Activated CD4-positive, alpha-beta memory T cell treated with anti-CD3 and anti-CD28 coated beads, Interleukin-2, amount 10 ng/mL, durations not matched to agents 7 days and 5 days (primary cell): ENCODE measurements at regions not wholly inside any gene's neighbourhood (a gene's known extent, or its start where the extent isn't known, plus 50 kb on each side); places are given as distances from the start of the nearest gene placed in this dataset.
"Not testable (repeated sequence)": the region's sequence is repeated elsewhere in the genome, so short reads cannot be mapped to it uniquely, and the experiment has no call there.

Experiments
- CTCF ChIA-PET: fragments of 350-600 bp; sonication (Branson Sonifier 250); formaldehyde crosslinking; loops from one replicate; lab custom pipeline; 2021; ENCODE audit warnings: antibody characterized with exemption, inconsistent platforms; lab: Charles Lee
- POLR2A ChIA-PET: fragments of 350-600 bp; sonication (Branson Sonifier 250); formaldehyde crosslinking; loops from one replicate; lab custom pipeline; 2021; ENCODE audit warnings: antibody characterized with exemption; lab: Charles Lee
- DNase-seq: peaks from one replicate; pipeline ENCODE4 v3.0.0-alpha.2; 2020
- H3K27ac Mint-ChIP-seq: one replicate; pipeline ENCODE4 v1.8.0; 2021; ENCODE audit warnings: mild to moderate bottlenecking, mixed read lengths
- H3K27me3 Mint-ChIP-seq: one replicate; pipeline ENCODE4 v1.8.0; 2021; ENCODE audit warnings: mixed read lengths
- H3K36me3 Mint-ChIP-seq: one replicate; pipeline ENCODE4 v1.8.0; 2021; ENCODE audit warnings: low read depth, mixed read lengths
- H3K4me1 Mint-ChIP-seq: one replicate; pipeline ENCODE4 v1.8.0; 2021; ENCODE audit warnings: mixed read lengths
- H3K4me3 Mint-ChIP-seq: one replicate; pipeline ENCODE4 v1.8.0; 2021; ENCODE audit warnings: mild to moderate bottlenecking, mixed read lengths
- H3K9me3 Mint-ChIP-seq: one replicate; pipeline ENCODE4 v1.8.0; 2021; ENCODE audit warnings: mixed read lengths

DNA sequence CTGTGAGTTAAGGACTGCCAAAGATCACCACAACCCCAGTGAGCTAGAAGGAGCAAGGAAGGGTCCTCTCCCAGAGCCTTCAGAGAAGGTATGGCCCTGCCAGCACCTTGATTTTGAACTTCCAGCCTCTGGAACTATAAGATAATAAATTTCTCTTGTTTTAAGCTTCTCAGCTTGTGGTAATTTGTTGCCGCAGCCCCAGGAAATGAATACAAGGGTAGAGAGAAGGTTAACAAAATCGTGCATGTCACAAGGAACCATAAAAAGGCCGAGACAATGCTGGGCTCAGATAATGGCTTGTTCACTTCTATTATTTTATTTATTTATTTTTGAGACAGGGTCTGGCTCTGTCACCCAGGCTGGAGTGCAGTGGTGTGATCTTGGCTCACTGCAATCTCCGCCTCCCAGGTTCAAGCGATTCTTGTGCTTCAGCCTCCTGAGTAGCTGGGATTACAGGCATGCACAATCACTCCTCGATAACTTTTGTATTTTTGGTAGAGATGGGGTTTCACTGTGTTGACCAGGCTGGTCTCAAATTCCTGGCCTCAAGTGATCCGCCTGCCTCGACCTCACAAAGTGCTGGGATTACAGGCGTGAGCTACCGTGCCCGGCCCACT is 71.5 kb downstream of the WSB1 start:
- H3K9me3 Mint-ChIP-seq, H3K36me3 Mint-ChIP-seq, H3K27me3 Mint-ChIP-seq, H3K4me3 Mint-ChIP-seq, DNase-seq, POLR2A ChIA-PET, H3K27ac Mint-ChIP-seq: not testable (repeated sequence)
- CTCF ChIA-PET: interaction anchor here (1.6 kb wide), 1 partner anchor 129 kb away, joined by 6 read pairs; no protein-coding TSS in a partner anchor
- peaks cover 11% of the 10 kb centered on the region for H3K4me1 Mint-ChIP-seq

DNA sequence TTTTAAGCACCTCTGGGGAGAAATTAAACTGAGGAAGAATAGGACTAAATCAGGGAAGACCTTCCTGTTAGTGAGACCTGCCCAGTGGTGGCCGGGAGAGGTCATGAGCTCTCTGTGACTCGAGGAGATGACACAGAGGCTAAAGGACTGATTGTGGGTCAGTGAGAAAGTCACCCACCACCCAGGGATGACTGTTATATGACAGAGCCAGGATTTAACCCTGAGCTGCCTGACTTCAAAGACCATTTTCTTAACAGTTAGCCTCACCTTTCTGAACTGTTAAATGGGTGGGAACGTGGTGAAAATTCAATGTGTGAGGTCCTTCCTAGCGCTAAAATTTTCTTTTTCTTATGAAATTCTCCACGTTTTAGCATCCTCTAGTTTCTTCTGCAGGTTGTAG is 72.5 kb downstream of the WSB1 start:
- Mint-ChIP-seq H3K9me3 (peaks cover 7% of the 10 kb centered on the region), H3K27me3 (peaks cover 4% of the 10 kb centered on the region), H3K4me3 (no peak overlapping the region), H3K27ac (no peak overlapping the region), H3K4me1 (peaks cover 3% of the 10 kb centered on the region), H3K36me3 (no peaks in the 10 kb centered on the region)
- POLR2A ChIA-PET: no interaction called here
- CTCF ChIA-PET: interaction anchor here (0.7 to 1.6 kb wide), 2 partner anchors 12 to 130 kb away, joined by 3 to 6 read pairs; no protein-coding TSS in a partner anchor
- DNase-seq: no peak

DNA sequence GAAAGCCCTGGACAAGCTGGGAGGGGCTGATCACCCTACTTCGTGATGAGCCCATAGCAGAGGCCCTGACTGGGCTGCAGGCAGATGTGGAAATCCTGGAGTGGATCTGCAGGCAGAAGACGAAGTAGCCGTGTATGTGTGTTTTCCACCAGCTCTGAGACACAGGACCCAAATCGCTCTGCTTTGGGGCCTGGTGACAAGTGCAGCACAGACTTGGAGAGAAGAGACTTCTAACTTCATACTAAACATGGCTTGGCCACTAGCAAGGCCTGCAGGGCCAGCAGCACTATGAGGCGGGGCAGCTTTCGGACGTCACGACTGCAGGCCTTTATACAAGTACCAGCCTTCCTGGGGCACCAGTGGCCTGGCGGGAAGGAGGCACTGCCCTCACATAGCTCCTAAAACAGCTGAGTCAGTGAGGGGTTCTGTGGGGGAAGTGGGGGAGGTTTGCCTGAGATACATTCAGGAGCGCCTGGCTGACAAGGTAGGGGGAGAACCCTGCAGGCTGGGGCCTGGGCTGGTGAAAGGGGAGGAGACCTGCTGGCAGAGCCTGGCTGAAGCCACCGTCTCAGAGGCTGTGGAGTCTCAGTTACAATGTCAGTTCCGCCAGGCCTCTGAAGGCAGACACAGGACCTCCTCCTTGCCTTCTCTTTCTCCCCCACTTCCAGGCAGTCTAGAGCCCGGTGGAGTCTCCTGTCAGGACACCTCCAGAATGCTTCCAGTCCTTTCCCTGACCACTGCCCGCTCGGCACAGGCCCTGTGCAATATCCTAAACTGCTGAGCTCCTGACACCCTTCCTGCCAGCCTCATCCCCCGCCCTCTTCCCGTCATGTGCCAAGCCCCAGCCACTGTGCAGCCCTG is 73.4 kb downstream of the WSB1 start:
- no peak for DNase-seq
- Mint-ChIP-seq H3K4me3 (no peak overlapping the region), H3K9me3 (peaks cover 11% of the 10 kb centered on the region), H3K4me1 (no peaks in the 10 kb centered on the region), H3K27ac (no peak overlapping the region), H3K27me3 (peaks cover 4% of the 10 kb centered on the region), H3K36me3 (no peaks in the 10 kb centered on the region)
- ChIA-PET CTCF (no interaction called here), POLR2A (interaction anchor here (0.6 kb wide), 1 partner anchor 9 kb away, joined by 3 read pairs; no protein-coding TSS in a partner anchor)

DNA sequence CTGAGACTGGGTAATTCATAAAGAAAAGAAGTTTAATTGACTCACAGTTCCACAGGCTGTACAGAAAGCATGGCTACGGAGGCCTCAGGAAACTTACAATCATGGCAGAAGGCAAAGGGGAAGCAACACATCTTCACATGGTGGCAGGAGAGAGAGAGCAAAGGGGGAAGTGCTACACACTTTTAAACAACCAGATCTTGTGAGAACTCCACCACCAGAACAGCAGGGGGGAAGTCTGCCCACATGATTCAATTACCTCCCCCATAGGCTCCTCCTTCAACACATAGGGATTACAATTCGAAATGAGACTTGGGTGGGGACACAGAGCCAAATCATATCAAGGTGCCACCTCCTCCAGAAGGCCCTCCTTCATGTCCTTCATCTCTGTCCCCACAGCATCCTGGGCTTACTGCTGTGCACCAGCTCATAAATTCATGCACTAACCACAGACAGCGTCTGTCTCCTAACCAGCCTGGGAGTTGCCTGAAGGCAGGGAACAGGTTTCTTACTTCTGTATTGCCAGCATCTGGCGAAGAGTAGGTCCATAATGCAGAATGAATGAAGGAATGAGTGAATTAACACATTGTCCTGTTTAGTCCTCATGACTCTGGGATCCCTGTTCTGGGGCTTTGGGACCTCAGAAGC is 74.4 kb downstream of the WSB1 start:
- H3K4me3 Mint-ChIP-seq: no peak overlapping the region
- ChIA-PET CTCF (no interaction called here), POLR2A (interaction anchor here (1.4 kb wide), 1 partner anchor 8 kb away, joined by 3 read pairs; no protein-coding TSS in a partner anchor)
- H3K27ac Mint-ChIP-seq: no peak overlapping the region
- no peaks in the 10 kb centered on the region for H3K4me1 Mint-ChIP-seq
- H3K27me3 Mint-ChIP-seq: peaks cover 4% of the 10 kb centered on the region
- no peak for DNase-seq
- peaks cover 4% of the 10 kb centered on the region for H3K36me3 Mint-ChIP-seq
- peaks cover 14% of the 10 kb centered on the region for H3K9me3 Mint-ChIP-seq

DNA sequence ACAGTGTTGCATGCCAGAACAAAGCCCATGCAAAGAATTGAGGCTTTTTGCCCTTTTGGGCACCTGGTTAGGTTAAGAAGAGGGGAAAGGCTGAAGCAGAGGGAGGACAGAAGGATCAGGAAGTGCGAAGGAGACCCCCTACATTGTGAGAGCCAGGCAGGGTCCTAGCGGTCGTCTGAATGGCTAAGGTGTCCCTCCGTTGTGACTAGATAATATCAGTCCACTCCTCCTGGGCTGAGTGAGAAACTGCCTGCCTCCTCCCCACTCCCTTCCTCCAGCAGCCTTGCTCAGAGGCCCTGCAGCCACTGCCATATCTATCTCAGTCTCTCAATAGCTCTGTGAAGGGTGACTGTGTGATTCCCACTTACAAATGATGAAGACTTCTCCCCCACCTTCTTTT is 75.1 kb downstream of the WSB1 start:
- Mint-ChIP-seq H3K27ac (no peak overlapping the region), H3K27me3 (peaks cover 4% of the 10 kb centered on the region), H3K4me1 (no peaks in the 10 kb centered on the region), H3K36me3 (peaks cover 6% of the 10 kb centered on the region), H3K9me3 (peaks cover 19% of the 10 kb centered on the region), H3K4me3 (no peak overlapping the region)
- CTCF ChIA-PET: interaction anchor here (0.6 kb wide), 1 partner anchor 19 kb away, joined by 3 read pairs; no protein-coding TSS in a partner anchor
- DNase-seq: no peak
- POLR2A ChIA-PET: interaction anchor here (1.4 kb wide), 1 partner anchor 8 kb away, joined by 3 read pairs; no protein-coding TSS in a partner anchor

DNA sequence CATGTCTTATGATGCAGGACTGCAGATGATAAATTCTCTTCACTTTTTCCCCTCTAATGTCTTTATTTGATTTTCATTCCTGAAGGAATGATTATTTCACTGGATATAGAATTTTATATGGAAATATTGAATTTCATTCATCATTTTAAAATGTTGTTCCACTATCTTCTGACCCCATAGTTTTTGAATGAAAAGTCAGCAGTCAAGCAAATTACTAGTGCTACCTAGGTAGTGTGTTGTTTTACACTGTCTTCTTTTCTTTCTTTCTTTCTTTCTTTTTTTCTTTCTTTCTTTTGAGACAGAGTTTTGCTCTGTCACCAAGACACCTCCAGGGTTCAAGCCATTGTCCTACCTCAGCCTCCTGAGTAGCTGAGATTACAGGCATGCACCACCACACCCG is 76.9 kb downstream of the WSB1 start:
- POLR2A ChIA-PET: no interaction called here
- peaks cover 28% of the 10 kb centered on the region for H3K9me3 Mint-ChIP-seq

DNA sequence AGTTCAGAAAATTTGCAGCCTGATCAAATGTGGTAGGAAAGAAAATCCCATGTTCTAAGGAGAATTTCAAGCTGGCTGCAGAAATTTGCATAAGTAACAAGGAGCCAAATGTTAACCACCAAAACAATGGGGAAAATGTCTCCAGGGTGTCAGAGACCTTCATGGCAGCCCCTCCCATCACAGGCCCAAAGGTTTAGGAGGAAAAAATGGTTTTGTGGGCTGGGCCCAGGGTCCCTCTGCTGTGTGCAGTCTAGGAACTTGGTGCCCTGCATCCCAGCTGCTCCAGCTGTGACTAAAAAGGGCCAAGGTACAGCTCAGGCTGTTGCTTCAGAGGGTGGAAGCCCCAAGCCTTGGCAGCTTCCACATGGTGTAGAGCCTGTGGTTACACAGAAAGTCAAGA is 79.8 kb downstream of the WSB1 start:
- H3K27ac Mint-ChIP-seq, POLR2A ChIA-PET, H3K36me3 Mint-ChIP-seq, H3K4me3 Mint-ChIP-seq, CTCF ChIA-PET, H3K4me1 Mint-ChIP-seq, DNase-seq: not testable (repeated sequence)
- peaks cover 28% of the 10 kb centered on the region for H3K9me3 Mint-ChIP-seq
- H3K27me3 Mint-ChIP-seq: peaks cover 11% of the 10 kb centered on the region

More for the DNA sequence above, 76.9 kb downstream of the WSB1 start:
- peaks cover 6% of the 10 kb centered on the region for H3K36me3 Mint-ChIP-seq
- H3K27ac Mint-ChIP-seq: no peak overlapping the region
- no peak overlapping the region for H3K4me3 Mint-ChIP-seq
- DNase-seq: no peak
- H3K27me3 Mint-ChIP-seq: peaks cover 8% of the 10 kb centered on the region
- no peaks in the 10 kb centered on the region for H3K4me1 Mint-ChIP-seq
- CTCF ChIA-PET: interaction anchor here (2.5 kb wide), 1 partner anchor 9 kb away, joined by 6 read pairs; no protein-coding TSS in a partner anchor

DNA sequence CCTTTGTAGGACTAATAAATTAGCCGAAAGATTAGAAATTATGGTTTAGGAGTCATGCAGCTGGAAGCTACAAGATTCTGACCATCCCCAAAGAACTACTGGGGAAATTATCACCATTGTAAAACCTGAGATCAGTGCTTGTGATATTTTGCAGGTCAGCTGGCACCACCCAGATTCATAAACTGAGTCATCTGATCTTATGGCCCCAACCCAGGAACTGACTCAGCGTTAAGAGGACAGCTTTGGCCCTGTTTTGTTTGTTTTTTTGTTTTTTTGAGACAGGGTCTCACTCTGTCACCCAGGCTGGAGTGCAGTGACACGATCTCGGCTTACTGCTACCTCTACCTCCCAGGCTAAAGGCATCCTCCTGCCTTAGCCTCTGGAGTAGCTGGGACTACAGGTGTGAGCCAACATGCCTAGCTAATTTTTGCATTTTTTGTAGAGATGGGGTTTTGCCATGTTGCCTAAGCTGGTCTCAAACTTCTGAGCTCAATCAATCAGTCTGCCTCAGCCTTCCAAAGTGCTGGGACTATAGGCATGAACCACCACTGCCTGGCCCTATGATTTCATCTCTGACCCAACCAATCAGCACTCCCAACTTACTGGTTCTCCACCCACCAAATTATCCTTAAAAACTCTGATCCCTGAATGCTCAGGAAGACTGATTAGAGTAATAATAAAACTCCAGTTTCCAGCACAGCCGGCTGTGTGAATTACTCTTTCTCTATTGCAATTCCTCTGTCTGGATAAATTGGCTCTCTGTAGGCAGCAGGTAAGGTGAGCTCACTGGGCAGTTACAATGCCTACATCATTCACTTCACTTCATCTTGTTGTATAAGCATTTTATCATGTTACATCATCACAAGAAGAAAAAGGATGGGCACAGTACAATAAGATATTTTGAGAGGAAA is 79.4 kb upstream of the KSR1 start:
- H3K4me1 Mint-ChIP-seq: peaks cover 2% of the 10 kb centered on the region

DNA sequence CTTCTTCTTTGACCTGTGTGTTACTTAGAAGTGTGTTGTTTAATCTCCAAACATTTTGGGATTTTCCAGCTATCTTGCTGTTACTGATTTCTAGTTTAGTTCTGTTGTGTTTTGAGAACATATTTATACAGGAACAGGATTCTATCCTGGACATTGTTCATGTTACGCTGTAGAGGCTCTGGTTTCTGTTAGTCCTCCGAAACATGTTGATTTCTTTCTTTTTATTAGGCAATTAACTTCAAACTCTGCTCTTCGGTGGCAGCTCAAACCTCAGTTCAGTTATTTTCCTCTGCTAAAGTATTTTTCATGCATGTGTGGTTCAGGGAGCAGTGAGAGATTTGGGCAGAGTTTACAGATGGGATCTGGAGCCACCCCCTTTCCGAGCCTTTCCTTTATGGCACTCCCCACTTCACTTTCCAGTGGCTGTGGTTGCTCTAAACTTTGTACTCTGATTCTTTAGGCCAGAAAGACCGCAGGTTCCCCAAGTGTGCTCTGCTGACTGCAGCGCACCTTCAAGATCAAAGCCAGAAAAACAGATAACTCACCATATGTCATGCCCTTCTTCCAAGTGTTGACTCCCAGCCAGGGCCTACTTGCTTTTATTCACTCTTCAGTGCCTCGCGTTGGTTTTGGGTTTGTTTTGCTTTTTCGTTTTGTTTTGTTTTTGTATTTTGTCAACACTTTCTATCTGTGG is 77.6 kb upstream of the KSR1 start:
- no peaks in the 10 kb centered on the region for H3K36me3 Mint-ChIP-seq
- ChIA-PET CTCF (interaction anchor here (1.8 to 4.6 kb wide), 2 partner anchors 142 to 222 kb away, joined by 4 to 73 read pairs; no protein-coding TSS in a partner anchor), POLR2A (no interaction called here)
- no peak overlapping the region for H3K4me3 Mint-ChIP-seq
- peaks cover 10% of the 10 kb centered on the region for H3K9me3 Mint-ChIP-seq
- H3K27ac Mint-ChIP-seq: no peak overlapping the region
- peaks cover 20% of the 10 kb centered on the region for H3K27me3 Mint-ChIP-seq
- peaks cover 2% of the 10 kb centered on the region for H3K4me1 Mint-ChIP-seq
- no peak for DNase-seq

More for the DNA sequence above, 79.4 kb upstream of the KSR1 start:
- ChIA-PET POLR2A (interaction anchor here (0.6 kb wide), 1 partner anchor 10 kb away, joined by 3 read pairs; no protein-coding TSS in a partner anchor), CTCF (interaction anchor here (0.9 to 1.9 kb wide), 3 partner anchors 11 to 226 kb away, joined by 6 to 8 read pairs (median 8); no protein-coding TSS in a partner anchor)
- H3K4me3 Mint-ChIP-seq: no peak overlapping the region
- no peak overlapping the region for H3K27ac Mint-ChIP-seq
- H3K9me3 Mint-ChIP-seq: peaks cover 17% of the 10 kb centered on the region
- peaks cover 16% of the 10 kb centered on the region for H3K27me3 Mint-ChIP-seq
- no peak for DNase-seq
- H3K36me3 Mint-ChIP-seq: peaks cover 6% of the 10 kb centered on the region

DNA sequence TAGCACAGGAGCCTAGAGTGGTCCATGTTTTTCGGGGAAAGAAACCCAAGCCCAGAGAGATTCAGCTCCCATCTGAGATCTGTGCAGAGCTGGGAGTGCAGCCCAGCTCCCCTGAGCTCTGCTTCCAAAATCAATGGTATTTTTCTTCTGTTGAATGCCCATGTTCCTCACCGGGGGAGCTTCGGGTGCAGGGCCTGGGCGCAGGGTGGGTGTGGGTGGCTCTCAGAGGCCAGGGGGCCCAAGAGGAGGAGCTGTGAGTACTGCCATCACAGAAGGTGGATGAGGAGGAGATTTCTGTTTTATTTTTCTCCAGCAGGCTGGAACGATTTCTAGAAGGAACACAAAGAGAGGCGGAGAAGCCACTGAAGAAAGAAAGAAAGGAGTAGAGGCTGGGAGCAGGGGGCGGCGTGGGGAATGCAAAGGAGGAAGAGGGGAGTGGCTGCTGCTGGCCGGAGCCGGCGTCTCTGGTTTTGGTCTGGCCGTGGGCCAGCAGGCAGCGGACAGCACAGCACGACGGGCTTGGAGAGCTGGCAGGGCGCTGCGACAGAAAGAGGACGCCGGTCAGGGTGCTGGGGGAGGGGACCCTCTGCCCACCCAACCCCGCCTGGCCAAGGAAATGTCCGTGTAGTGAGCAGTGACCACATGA is 76.2 kb upstream of the KSR1 start:
- peaks cover 17% of the 10 kb centered on the region for H3K27me3 Mint-ChIP-seq
- DNase-seq: no peak
- CTCF ChIA-PET: interaction anchor here (0.6 to 4.6 kb wide), 7 partner anchors 9 to 421 kb away, joined by 3 to 73 read pairs (median 4); partner anchors contain the start of gene NOS2
- no peaks in the 10 kb centered on the region for H3K36me3 Mint-ChIP-seq
- H3K9me3 Mint-ChIP-seq: peaks cover under 1% of the 10 kb centered on the region
- H3K4me1 Mint-ChIP-seq: peaks cover 2% of the 10 kb centered on the region
- no peak overlapping the region for H3K27ac Mint-ChIP-seq
- H3K4me3 Mint-ChIP-seq: no peak overlapping the region
- POLR2A ChIA-PET: interaction anchor here (1.0 to 1.4 kb wide), 2 partner anchors 26 to 86 kb away, joined by 3 to 4 read pairs; no protein-coding TSS in a partner anchor

DNA sequence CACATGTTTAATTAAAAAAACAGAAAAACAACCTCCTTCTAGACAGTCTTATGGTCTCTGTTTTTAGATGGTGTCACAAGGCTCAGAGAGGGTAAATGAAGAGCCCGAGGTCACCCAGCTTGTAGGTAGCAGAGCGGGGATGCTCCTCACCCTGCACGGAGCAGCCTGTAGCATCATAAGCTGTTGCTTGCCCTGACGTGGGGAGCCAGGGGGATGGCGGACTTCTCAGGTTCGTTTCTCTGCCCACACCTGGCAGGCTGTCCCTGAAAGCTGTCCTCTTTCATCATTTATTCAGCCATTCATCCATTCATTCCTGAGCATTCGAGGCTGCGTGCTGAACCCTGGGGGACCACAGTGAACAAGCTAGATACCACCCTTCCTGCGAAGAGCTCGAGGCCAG is 75.7 kb upstream of the KSR1 start:
- H3K27me3 Mint-ChIP-seq: peaks cover 17% of the 10 kb centered on the region
- no peak for DNase-seq
- H3K36me3 Mint-ChIP-seq: no peaks in the 10 kb centered on the region
- no peak overlapping the region for H3K4me3 Mint-ChIP-seq
- ChIA-PET POLR2A (interaction anchor here (1.0 to 1.4 kb wide), 2 partner anchors 27 to 86 kb away, joined by 3 to 4 read pairs; no protein-coding TSS in a partner anchor), CTCF (interaction anchor here (0.8 to 4.6 kb wide), 6 partner anchors 10 to 220 kb away, joined by 3 to 73 read pairs (median 4); no protein-coding TSS in a partner anchor)
- H3K4me1 Mint-ChIP-seq: peaks cover 2% of the 10 kb centered on the region
- H3K27ac Mint-ChIP-seq: no peak overlapping the region
- no peaks in the 10 kb centered on the region for H3K9me3 Mint-ChIP-seq
